LHCN-M2 (cell line): ENCODE measurements at regions not wholly inside any gene's neighbourhood (a gene's known extent, or its start where the extent isn't known, plus 50 kb on each side); places are given as distances from the start of the nearest gene placed in this dataset.
"Not testable (repeated sequence)": the region's sequence is repeated elsewhere in the genome, so short reads cannot be mapped to it uniquely, and the experiment has no call there.

Source experiments
- DNase-seq: peaks from one replicate; pipeline ENCODE4 v3.0.0-alpha.2; 2012; ENCODE audit warnings: low read depth

DNA sequence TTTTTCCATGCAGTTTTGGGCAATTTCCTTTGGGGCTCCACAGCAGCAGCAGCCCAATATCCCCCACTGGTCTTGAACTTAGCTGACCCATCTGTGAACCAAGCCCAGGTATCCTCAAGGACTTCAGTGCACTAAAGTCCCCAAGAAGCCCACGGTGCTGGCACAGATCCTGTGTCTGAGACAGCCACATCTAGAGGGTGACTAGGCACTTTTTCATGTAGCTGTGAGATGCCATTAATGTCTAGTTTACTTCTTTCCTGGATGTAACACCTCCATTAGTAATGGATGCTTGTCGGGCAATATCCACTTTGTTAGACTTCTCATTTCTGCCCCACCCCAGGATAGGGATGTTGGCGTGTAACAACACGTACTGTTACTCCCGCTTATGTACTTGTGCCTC lies 117.9 kb downstream of the GPCPD1 start:
- DNase-seq: no peak

GRCh38 chr20:5491455-5491854 lies 119.4 kb downstream of the GPCPD1 start:
- DNase-seq: no peak

DNA sequence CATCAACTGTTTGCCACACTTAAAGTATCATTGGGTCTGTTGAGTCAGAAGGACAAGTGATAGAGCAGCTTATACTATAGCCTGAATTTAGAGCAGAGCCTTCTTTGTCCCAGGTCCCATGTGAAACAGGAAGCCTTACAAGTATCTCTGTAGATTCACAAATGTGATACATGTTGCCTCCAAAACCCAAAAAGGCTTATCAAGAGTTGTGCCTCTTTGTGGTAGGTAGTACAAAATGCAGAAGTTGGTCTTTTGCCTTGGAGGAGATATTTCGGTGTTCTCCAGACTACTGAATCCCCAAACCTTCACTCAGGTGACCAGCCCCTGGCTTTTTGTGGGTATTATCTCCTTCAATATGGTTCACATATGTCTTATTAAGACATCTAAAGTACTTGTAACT lies 121.2 kb downstream of the GPCPD1 start:
- no peak for DNase-seq

DNA sequence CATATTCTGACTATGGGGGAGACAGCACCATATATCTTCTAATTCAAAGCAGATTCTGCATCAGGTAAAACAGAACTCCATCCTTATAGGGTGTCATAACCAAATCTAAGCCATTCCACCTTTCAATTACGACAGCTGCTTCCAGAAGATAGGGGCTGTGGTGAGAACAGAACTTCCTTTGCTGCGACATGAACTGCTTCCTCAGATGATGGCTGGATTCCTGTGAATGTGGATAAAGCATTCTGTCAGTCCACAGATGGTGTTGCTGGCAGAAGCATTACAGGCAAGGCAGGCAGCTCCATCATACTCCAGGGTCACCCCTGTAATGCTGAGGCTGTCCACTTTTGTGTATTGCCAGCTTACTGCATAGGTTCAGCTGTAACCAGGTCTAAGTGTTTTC lies 122.0 kb downstream of the GPCPD1 start:
- DNase-seq: no peak

- no peak for DNase-seq
Observed at GRCh38 chr20:5486377-5487054, 124.3 kb downstream of the GPCPD1 start.

- DNase-seq: no peak
Observed at GRCh38 chr20:5484926-5485325, 125.9 kb downstream of the GPCPD1 start.

DNA sequence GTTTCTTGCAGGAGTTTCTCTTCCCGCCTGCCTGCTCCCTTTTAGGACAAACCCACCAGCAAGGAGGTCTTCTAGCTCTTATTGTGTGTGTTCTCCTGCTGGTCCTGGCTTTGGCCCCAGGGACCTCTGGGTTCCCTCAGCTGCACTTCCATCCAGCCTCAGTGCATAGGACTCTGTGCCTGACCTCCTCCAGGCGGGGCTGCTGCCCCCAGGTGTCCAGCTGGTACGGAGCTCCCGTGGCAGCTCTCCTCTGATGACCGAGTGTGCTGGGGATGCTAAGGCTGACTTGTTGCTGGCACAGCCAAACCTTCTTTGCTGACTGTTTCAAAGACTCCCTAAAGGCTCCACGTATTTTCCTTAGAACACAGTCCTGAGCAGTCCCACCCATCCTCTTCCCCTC lies 126.5 kb downstream of the GPCPD1 start:
- no peak for DNase-seq

- peak; percentile 17 for DNase-seq
Observed at GRCh38 chr20:5482791-5483190, 128.0 kb downstream of the GPCPD1 start.

DNA sequence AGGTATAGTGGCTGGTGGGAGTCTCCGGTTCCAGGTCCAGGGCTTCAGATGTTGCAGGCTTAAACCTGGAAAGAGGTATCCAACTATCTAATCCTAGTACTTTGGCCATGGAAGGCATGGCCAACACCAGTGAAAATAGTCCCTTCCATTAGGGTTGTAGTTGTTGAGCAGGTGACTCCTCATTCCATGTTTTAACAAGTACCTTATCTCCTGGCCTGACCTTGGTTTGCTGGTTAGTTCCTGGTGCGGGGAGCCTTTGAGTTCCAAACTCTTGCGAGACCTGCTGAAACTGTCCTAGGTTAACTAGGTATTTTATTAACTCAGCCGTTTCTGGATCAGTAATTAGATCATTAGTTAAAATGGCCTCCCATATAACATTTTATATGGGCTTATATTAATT lies 128.9 kb downstream of the GPCPD1 start:
- no peak for DNase-seq

DNA sequence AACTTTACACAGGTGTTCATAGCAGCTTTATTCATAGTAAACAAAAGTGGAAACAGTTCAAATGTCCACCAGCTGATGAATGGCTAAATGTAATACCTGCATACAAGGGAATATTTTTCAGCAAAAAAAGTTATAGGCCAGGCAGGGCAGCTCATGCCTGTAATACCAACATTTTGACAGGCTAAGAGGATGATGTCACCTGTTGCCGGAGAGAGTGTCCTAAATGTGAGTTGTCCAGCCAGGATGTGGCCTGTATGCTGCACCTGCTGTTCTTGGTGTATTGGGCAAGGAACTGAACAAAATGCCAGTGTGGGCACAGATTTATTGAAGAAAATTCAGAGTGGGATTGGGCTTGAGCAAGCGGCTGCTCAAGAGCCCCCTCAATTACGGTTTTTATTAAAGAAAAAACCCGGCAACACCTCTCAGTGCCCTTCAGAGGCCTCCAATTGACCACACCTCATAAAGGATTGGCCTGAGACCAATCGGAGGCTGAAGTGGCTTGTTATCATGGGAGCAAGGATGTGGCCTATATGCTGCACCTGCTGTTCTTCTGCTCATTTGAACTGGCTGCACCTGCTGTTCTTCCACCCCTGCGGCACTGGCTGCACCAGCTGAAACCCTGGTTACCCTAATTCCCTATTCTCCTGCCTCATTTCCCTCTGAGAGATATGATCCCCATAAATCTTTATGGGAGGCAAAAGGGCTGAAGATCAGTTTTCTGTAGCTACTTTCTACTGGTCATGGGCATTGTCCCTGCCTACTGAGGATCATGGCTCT lies 129.8 kb downstream of the GPCPD1 start:
- peak; percentile 3 for DNase-seq

DNA sequence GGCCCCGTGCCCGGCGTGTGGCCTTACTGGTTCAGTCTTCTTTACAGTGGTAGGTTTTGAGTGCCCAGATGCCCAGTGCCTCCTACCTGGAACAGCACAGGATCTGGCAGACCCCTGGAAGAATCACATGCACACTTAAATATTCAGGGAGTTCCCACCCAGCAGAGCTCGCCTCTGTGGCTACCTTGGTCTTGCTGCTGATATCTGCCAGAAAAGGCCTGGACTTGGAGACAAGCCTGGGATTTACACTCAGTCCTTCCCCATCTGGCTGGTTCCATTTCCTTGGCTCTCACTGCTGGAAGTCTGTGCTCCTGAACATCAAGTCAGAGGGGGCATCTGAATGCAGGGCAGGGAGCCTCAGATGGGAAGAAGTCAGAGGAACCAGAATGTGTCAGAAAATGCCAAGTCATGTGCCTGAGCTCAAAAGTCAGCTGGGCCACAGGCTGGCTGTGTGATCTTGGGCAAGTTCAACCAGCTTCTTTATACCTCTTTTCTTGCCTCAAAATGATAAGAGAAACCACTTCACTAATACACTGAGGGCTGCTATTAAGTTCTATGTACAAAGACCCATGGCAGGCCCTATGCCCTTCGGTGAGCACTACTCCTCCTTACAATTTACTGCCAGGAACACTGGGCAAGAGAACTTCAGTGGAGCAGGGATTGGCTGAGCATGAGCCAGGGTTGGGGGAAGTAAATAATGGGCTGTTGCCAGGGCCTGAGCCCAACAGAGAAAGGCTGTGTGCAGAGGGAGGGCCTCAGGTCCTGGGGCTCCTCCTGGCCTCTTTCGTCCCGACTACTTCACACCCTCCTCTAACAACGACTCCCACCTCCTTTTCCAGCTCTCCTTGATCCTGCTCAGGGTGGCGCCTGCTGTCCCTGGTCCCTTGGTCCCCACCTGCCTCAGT lies 135.9 kb downstream of the GPCPD1 start:
- no peak for DNase-seq

DNA sequence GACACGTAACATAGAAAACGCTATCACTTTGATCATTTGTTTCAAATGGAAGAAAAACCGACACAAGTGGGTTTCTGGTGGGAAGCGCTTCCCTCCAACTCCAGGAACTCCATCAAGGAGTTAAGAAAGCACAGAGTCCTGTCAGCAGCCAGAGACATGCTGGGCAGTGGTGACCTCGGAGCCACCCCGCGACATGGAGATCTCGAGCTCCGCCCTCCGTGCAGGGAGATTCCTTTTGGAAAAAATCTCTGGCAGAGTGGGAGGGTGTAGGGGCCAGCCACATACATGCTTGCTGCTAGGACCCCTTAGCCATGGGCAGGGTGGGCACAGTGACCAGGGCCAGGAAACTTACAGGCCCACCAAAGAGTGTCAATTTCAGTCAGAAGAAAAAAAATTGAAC lies 138.9 kb downstream of the GPCPD1 start:
- DNase-seq: not testable (repeated sequence)

DNA sequence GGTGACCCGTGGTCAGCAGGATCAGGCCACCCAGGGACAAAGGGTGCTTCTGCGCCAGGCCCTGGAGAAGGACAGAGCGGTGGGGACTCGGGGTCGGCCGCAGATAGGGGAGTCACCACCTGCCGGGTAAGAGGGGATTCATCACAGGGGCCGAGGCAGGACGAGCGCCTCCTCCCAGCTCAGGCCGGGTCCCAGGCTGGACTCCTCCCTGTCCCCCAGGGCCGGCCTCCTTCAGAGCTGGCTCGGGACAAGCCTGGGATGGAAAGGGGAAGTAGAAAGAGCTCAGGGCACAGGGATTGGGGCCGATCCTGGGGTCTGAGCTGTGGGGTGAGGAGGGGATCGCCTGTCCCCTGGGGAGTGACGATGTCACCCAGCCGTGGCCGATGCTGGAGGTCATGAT lies 139.4 kb downstream of the GPCPD1 start:
- DNase-seq: no peak

GRCh38 chr20:5470943-5471342 lies 139.9 kb downstream of the GPCPD1 start:
- DNase-seq: no peak

GRCh38 chr20:5470458-5470857 lies 140.3 kb downstream of the GPCPD1 start:
- DNase-seq: no peak

- no peak for DNase-seq
Observed at GRCh38 chr20:5469111-5469510, 141.7 kb downstream of the GPCPD1 start.

- no peak for DNase-seq
Observed at GRCh38 chr20:5467086-5467485, 143.7 kb downstream of the GPCPD1 start.

GRCh38 chr20:5465604-5465927 lies 145.2 kb downstream of the GPCPD1 start:
- no peak for DNase-seq

- no peak for DNase-seq
Observed at GRCh38 chr20:5464901-5465603, 145.8 kb downstream of the GPCPD1 start.

DNA sequence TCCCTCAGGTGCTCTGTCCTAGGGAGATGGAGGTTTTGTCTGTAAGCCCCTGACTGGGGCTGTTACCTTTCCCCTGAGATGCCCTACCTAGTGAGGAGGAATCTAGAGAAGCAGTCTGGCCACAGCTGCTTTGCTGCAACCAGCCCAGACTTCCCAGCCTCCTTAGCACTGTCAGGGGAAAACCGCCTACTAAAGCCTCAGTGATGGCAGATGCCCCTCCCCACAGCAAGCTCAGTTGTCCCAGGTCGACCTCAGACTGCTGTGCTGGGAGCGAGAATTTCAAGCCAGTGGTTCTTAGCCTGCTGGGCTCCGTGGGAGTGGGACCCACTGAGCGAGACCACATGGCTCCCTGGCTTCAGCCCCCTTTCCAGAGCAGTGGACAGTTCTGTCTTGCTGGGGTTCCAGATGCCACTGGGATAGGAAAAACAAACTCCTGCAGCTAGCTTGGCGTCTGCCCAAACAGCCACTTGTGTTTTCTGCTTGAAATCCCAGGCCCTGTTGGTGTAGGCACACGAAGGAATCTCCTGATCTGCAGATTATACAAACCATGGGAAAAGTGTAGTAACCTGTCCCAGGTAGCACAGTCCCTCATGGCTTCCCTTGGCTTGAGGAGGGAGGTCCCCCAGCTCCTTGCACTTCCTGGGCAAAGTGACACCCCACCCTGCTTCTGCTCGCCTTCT lies 146.4 kb upstream of the PROKR2 start:
- DNase-seq: no peak

DNA sequence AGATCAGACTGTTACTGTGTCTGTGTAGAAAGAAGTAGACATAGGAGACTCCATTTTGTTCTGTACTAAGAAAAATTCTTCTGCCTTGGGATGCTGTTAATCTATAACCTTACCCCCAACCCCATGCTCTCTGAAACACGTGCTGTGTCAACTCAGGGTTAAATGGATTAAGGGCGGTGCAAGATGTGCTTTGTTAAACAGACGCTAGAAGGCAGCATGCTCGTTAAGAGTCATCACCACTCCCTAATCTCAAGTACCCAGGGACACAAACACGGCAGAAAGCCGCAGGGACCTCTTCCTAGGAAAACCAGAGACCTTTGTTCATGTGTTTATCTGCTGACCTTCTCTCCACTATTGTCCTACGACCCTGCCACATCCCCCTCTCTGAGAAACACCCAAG lies 137.0 kb upstream of the PROKR2 start:
- not testable (repeated sequence) for DNase-seq
